ENCODE measurements at regions not wholly inside any gene's neighbourhood (a gene's known extent, or its start where the extent isn't known, plus 50 kb on each side); places are given as distances from the start of the nearest gene placed in this dataset.

GRCh38 chr14:84792722-84793410 is 737.1 kb upstream of the FLRT2 start:
- H3K27ac ChIP-seq: no peak overlapping the region
- no peaks in the 10 kb centered on the region for H3K27me3 ChIP-seq
- no peak for DNase-seq (ENCODE audit: extremely low spot score in 2 of 2)
- intact Hi-C loops (cut with DNase I): no loop called here
- no peak for TF ChIP-seq POLR2AphosphoS5 (IDR thresholded peaks at IDR 0.05; ENCODE audit: insufficient read depth in 1 of 2, low read depth in 1 of 2)
- H3K4me3 ChIP-seq: no peak overlapping the region
- H3K4me1 ChIP-seq: no peaks in the 10 kb centered on the region
- H3K9me3 ChIP-seq: no peaks in the 10 kb centered on the region
- no peaks in the 10 kb centered on the region for H3K36me3 ChIP-seq

GRCh38 chr14:84797326-84797725 is 732.6 kb upstream of the FLRT2 start:
- Histone ChIP-seq H3K4me1 (no peaks in the 10 kb centered on the region), H3K36me3 (no peaks in the 10 kb centered on the region), H3K4me3 (no peak overlapping the region), H3K27ac (no peak overlapping the region), H3K27me3 (no peaks in the 10 kb centered on the region), H3K9me3 (no peaks in the 10 kb centered on the region)
- DNase-seq (ENCODE audit: extremely low spot score in 2 of 2): no peak
- intact Hi-C loops (cut with DNase I): no loop called here
- no peak for TF ChIP-seq CTCF (IDR thresholded peaks at IDR 0.05)
- no peak for TF ChIP-seq POLR2A (IDR thresholded peaks at IDR 0.05)
- no peak for TF ChIP-seq POLR2AphosphoS5 (IDR thresholded peaks at IDR 0.05; ENCODE audit: insufficient read depth in 1 of 2, low read depth in 1 of 2)

GRCh38 chr14:84804468-84804867 is 725.5 kb upstream of the FLRT2 start:
- DNase-seq (ENCODE audit: extremely low spot score in 2 of 2): no peak
- Histone ChIP-seq H3K36me3 (no peaks in the 10 kb centered on the region), H3K4me3 (no peak overlapping the region), H3K4me1 (no peaks in the 10 kb centered on the region), H3K27me3 (no peaks in the 10 kb centered on the region), H3K9me3 (no peaks in the 10 kb centered on the region), H3K27ac (no peak overlapping the region)
- intact Hi-C loops (cut with DNase I): no loop called here
- TF ChIP-seq CTCF (IDR thresholded peaks at IDR 0.05) (no peak), POLR2AphosphoS5 (IDR thresholded peaks at IDR 0.05; ENCODE audit: insufficient read depth in 1 of 2, low read depth in 1 of 2) (no peak), POLR2A (IDR thresholded peaks at IDR 0.05) (no peak)

- no peak for DNase-seq (ENCODE audit: extremely low spot score in 2 of 2)
- H3K4me3 ChIP-seq: no peak overlapping the region
- H3K27ac ChIP-seq: no peak overlapping the region
- no peaks in the 10 kb centered on the region for H3K9me3 ChIP-seq
- H3K4me1 ChIP-seq: no peaks in the 10 kb centered on the region
- H3K36me3 ChIP-seq: no peaks in the 10 kb centered on the region
- intact Hi-C loops (cut with DNase I): no loop called here
- TF ChIP-seq POLR2A (IDR thresholded peaks at IDR 0.05) (no peak), CTCF (IDR thresholded peaks at IDR 0.05) (no peak), POLR2AphosphoS5 (IDR thresholded peaks at IDR 0.05; ENCODE audit: insufficient read depth in 1 of 2, low read depth in 1 of 2) (no peak)
- no peaks in the 10 kb centered on the region for H3K27me3 ChIP-seq
Observed at GRCh38 chr14:84804895-84805294, 725.0 kb upstream of the FLRT2 start.

GRCh38 chr14:84806181-84806580 is 723.8 kb upstream of the FLRT2 start:
- no peaks in the 10 kb centered on the region for H3K27me3 ChIP-seq
- intact Hi-C loops (cut with DNase I): no loop called here
- no peak for TF ChIP-seq POLR2AphosphoS5 (IDR thresholded peaks at IDR 0.05; ENCODE audit: insufficient read depth in 1 of 2, low read depth in 1 of 2)
- no peak for TF ChIP-seq CTCF (IDR thresholded peaks at IDR 0.05)
- TF ChIP-seq POLR2A (IDR thresholded peaks at IDR 0.05): no peak
- no peak for DNase-seq (ENCODE audit: extremely low spot score in 2 of 2)
- H3K27ac ChIP-seq: no peak overlapping the region
- H3K4me1 ChIP-seq: no peaks in the 10 kb centered on the region
- no peaks in the 10 kb centered on the region for H3K9me3 ChIP-seq
- no peaks in the 10 kb centered on the region for H3K36me3 ChIP-seq
- no peak overlapping the region for H3K4me3 ChIP-seq

Data from vagina (tissue), 2 donors.